ENCODE measurements at regions not wholly inside any gene's neighbourhood (a gene's known extent, or its start where the extent isn't known, plus 50 kb on each side); places are given as distances from the start of the nearest gene placed in this dataset.

- no peaks in the 10 kb centered on the region for H3K4me1 Mint-ChIP-seq (ENCODE audit: low read depth)
- no peaks in the 10 kb centered on the region for H3K9me3 Mint-ChIP-seq (ENCODE audit: low read depth)
- no peak overlapping the region for H3K27ac Mint-ChIP-seq (ENCODE audit: unreplicated experiment)
- H3K4me3 Mint-ChIP-seq (ENCODE audit: unreplicated experiment) = no peak overlapping the region
- peaks cover 2% of the 10 kb centered on the region for H3K36me3 Mint-ChIP-seq (ENCODE audit: low read depth)
- DNase-seq (ENCODE audit: low spot score) = no peak
- H3K27me3 Mint-ChIP-seq (ENCODE audit: low read depth) = no peaks in the 10 kb centered on the region
- TF ChIP-seq CTCF (IDR thresholded peaks at IDR 0.05) = no peak
Observed at GRCh38 chr7:148950806-148951205, 66.7 kb upstream of the EZH2 start.

- DNase-seq (ENCODE audit: low spot score) = peak; percentile 34
Observed at GRCh38 chr7:148944935-148945934, 61.1 kb upstream of the EZH2 start.

GRCh38 chr7:148941598-148942275, 57.6 kb upstream of the EZH2 start:
- peak; percentile 52 for DNase-seq (ENCODE audit: low spot score)
- peak overlapping the region; percentile 97 for H3K27ac Mint-ChIP-seq (ENCODE audit: unreplicated experiment)
- TF ChIP-seq CTCF (IDR thresholded peaks at IDR 0.05) = peak; percentile 81
- H3K27me3 Mint-ChIP-seq (ENCODE audit: low read depth) = no peaks in the 10 kb centered on the region
- no peaks in the 10 kb centered on the region for H3K9me3 Mint-ChIP-seq (ENCODE audit: low read depth)
- peaks cover 14% of the 10 kb centered on the region for H3K4me1 Mint-ChIP-seq (ENCODE audit: low read depth)
- no peaks in the 10 kb centered on the region for H3K36me3 Mint-ChIP-seq (ENCODE audit: low read depth)
- peak overlapping the region; percentile 89 for H3K4me3 Mint-ChIP-seq (ENCODE audit: unreplicated experiment)

More at GRCh38 chr7:148944935-148945934, 61.1 kb upstream of the EZH2 start:
- Mint-ChIP-seq H3K36me3 (ENCODE audit: low read depth) (no peaks in the 10 kb centered on the region), H3K9me3 (ENCODE audit: low read depth) (no peaks in the 10 kb centered on the region), H3K4me3 (ENCODE audit: unreplicated experiment) (no peak overlapping the region), H3K4me1 (ENCODE audit: low read depth) (peaks cover 12% of the 10 kb centered on the region), H3K27ac (ENCODE audit: unreplicated experiment) (peak overlapping the region; percentile 51), H3K27me3 (ENCODE audit: low read depth) (no peaks in the 10 kb centered on the region)
- TF ChIP-seq CTCF (IDR thresholded peaks at IDR 0.05) = no peak

GRCh38 chr7:148940702-148941597, 56.9 kb upstream of the EZH2 start:
- Mint-ChIP-seq H3K9me3 (ENCODE audit: low read depth) (no peaks in the 10 kb centered on the region), H3K36me3 (ENCODE audit: low read depth) (no peaks in the 10 kb centered on the region), H3K4me1 (ENCODE audit: low read depth) (peaks cover 14% of the 10 kb centered on the region), H3K27ac (ENCODE audit: unreplicated experiment) (peak overlapping the region; percentile 97), H3K4me3 (ENCODE audit: unreplicated experiment) (peak overlapping the region; percentile 89), H3K27me3 (ENCODE audit: low read depth) (no peaks in the 10 kb centered on the region)
- TF ChIP-seq CTCF (IDR thresholded peaks at IDR 0.05) = no peak
- peak; percentile 75 for DNase-seq (ENCODE audit: low spot score)

Data from chondrocyte (in vitro differentiated cells).